LHCN-M2 (cell line): ENCODE measurements at regions not wholly inside any gene's neighbourhood (a gene's known extent, or its start where the extent isn't known, plus 50 kb on each side); places are given as distances from the start of the nearest gene placed in this dataset.
"Not testable (repeated sequence)": the region's sequence is repeated elsewhere in the genome, so short reads cannot be mapped to it uniquely, and the experiment has no call there.

Experiments
- DNase-seq: peaks from one replicate; pipeline ENCODE4 v3.0.0-alpha.2; 2012; ENCODE audit warnings: low read depth

DNA sequence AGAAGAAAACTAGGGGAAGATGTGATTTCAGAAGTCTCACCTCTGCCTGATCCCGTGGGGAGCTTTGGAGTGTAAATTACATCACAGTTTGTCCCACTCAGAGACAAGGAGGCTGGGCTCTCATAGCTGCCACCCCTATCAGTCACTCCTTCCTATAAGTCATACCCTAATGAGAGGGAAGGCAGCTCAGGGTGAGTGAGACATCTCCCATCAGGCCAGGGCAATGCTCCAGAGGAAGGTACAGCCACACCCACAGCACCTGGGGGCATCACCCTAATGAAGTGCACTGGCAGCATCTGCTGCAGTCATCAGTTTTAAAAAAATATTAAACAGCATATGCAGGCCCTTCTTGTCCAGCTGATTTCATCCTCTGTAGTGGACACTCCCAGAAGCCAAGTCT lies 223.1 kb upstream of the NBPF12 start:
- not testable (repeated sequence) for DNase-seq

DNA sequence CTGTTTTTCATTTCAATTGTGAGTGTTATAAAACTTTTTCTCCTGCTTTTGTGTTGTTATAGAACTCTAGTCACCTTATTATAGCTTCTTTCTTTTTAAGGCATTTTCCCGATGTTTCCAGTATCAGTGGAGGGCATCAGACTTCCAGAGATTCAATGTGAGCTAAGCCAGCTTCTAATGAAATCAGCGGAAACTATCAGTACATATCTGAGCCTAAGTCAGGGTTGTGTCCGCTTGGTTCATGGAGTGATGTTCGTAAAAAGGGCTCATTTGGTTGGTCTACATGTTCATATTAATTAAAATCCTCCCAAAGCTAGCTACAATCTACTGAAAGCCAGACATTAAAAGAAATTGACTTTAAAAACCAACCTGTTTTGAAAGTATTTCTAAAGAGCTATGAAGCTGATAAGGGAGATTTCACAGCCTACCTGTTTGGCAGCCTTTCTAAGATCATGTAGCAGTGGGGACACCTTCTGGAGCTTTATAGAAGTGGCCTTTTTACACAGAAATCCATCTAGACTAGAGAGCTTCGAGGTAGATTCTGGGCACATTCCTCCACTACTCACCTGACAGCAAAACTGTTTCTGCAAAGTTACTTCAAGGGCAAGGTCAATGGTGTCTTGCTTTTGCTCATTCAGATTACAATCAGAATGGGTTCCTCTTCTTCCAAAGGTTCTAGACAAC lies 227.1 kb upstream of the NBPF12 start:
- DNase-seq = peak; percentile 2

DNA sequence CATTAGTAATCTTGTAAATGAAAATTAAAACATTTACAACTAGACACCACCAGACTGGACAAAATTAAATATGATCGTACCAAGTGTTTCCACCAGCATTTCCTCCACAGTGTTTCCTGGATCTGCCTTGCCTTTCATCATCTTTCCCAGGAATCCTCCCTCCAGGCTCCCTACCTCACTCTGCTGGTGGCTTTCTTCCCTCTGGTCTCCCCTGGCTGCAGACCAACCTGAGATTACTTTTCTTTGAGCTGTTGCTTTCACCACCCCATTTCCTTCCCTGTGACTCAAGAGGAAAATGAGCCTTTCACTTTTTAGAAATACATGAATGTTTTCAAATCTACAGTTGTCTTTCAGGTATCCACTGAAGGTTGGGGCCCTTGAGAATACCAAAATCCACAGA lies 228.8 kb upstream of the NBPF12 start:
- not testable (repeated sequence) for DNase-seq

DNA sequence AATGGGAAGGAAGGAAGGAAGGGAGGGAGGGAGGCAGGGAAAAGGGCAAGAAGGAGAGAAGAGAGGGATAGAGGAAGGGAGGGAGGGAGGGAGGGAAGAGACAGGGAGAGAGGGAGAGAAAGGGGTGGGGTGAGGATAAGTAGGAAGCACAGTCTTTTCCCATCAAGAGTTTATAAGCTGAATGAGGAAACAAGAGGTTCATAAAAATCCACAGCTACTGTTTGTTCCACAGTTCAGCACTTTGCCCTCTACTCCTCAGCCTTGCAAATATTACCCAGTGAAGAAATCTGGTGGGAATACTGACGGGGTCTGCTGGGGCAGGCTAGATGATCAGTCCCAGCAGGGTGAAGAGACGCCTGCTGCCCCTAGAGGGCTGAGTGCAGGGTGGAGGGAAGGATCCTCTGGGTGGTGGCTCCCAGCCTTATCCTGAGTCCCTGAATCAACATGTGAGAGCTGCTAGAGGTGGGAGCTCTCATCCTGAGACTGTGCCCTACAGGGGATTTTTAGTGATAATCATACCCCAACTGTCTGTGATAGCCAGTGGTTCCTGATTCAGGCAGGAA lies 233.9 kb upstream of the NBPF12 start:
- DNase-seq = not testable (repeated sequence)

DNA sequence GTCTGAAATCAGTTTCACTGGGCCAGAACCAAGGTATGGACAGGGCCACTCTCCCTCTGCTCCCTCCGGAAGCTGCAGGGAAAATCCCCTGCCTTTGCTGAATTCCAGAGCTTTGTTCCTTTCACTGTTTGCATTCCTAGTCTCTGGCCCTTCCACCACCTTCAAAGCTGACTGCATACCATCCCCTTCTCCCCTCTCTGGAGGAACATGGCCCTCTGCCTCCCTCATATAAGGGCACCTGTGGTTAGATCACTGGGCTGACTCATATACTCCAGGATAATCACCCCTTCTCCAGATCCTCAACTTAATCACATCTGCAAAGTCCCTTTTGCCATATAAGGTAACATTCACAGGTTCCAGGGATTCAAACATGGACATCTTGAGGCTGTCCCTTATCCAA lies 236.8 kb upstream of the NBPF12 start:
- not testable (repeated sequence) for DNase-seq

GRCh38 chr1:146695388-146695787 lies 242.7 kb upstream of the NBPF12 start:
- DNase-seq = not testable (repeated sequence)

DNA sequence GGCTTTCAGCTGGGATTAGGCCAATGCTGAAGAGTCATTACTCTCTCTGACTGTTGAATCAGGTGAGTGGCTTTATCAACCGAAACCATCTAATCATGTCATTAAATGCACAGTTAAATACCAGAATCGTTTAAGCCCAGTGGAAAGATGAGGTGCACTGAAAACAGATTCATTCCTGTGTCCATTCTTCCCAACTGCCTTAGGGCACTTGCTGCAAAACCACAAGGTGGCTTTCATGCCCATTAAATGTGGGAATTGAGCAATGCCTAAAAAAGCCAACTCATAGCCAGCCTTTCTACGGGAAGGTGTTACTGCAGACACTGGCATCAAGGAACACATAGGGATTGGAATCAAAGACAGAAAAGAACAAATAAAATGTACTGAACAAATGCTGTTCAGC lies 246.3 kb upstream of the NBPF12 start:
- DNase-seq = not testable (repeated sequence)

DNA sequence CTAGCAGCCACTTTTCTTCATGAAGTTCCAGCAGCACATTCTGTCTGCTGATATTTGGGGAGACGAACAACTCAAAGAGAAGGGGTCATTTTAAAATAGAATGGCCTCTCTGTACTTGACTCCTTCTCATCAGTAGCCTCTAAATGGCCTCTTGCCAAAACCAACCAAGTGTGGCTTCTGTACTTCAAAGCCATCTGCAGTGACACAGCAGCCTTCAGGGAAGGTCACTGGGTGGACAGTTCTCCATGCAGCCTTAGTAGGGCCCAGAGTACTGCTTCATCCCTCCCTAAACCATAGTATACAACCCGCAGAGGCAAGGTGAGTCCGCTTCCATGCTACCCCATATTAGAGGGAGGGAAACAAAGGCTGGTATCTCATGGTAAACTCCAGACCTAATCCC lies 249.2 kb upstream of the NBPF12 start:
- DNase-seq = not testable (repeated sequence)

DNA sequence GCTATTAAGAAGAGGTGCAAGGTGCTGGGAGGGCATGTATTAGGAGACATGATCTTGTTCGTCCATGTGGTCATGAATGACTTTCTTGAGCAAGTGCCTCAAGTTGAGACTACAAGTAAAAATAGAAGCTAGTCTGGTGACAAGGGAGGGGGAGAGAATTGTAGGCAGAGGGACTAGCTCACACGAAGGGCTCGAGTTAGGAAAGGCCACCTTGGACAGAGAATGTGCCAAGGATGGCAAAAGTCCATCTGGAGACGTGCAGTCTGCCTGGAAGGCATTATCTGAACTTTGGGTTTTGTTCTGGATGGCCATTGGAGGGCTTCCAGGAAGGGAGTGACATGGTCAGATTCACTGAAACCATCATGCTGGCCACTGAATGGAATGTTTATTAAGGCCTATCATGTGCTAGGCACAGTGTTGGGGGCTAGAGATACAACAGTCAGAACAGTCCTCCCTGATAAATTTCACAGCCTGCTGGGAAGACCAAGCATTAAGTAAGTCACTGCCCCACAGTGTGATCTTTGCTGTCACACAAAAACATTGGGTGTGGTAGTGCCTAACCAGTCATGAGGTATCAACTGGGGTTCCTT lies 251.3 kb upstream of the NBPF12 start:
- DNase-seq = not testable (repeated sequence)

DNA sequence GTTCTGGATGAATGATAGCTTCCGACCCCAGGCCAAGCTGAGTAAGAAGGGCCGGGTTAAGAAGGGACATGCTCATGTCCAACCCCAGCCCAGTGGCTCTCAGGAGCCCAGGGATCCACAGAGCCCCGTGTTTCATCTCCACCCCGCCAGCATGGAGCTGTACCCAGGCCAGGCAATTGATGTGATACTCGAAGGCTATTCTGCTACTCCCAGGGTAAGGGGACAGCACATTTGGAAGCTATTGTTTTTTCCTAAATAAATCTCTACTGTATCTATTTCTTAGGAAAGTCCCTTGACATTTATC lies 255.0 kb upstream of the NBPF12 start:
- not testable (repeated sequence) for DNase-seq

- DNase-seq = not testable (repeated sequence)
These were observed 255.6 kb upstream of the NBPF12 start for GRCh38 chr1:146682227-146683125.

GRCh38 chr1:146673729-146674299 lies 264.3 kb upstream of the NBPF12 start:
- not testable (repeated sequence) for DNase-seq

- not testable (repeated sequence) for DNase-seq
These were observed 265.5 kb upstream of the NBPF12 start for GRCh38 chr1:146672608-146673007.

DNA sequence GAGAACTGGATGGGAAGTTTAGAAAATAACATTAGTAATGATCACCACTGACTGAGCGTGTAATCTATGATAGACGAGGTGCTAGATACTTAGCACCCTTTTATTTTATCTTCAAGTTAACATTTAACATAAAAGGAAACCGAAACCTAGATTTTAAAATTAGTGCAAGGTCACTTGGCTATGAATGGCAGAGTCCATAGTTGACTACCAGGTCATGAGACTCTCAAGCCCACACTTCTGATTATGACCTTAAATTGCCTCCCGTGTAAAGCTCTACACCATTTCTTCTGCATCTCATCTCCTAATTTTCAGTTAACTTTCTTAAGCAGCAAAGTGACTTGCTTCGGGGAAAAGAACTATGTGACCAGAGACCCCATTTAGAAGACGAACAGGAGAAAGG lies 266.5 kb upstream of the NBPF12 start:
- DNase-seq = not testable (repeated sequence)

DNA sequence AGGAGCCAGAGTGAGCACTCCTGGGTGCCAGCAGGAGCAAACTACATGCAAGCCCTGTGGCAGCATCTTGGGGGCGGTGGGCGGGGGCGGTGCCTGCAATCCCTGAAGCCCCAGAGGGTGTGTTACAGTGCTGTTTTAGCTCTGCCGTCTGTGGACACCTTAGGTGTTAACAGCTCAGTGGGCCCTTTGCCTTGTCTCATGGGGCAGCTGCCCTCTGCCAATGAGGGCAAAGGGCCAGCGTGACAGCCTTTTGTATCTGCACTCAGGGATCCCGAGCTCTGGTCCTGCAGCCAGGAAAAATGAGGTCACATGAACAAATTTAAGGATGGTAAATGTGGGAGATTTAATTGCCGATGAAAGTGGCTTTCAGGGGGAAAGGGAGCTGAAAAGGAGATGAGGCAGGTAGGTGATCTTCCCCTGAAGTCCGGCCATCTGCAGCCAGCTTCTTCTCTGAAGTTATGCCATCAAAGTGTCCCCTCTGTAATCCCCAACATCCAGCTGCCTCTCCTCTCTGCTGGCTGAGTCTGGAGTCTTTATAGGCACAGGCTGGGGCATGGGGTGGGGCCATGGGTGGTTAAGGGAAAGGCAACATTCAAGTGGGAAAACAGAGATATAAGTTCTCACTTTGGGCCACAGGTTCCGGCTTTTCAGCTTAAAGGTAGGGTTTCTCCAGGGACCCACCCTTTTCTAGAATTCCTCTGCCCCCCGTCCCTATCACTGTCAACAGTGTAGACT lies 267.1 kb upstream of the NBPF12 start:
- not testable (repeated sequence) for DNase-seq

DNA sequence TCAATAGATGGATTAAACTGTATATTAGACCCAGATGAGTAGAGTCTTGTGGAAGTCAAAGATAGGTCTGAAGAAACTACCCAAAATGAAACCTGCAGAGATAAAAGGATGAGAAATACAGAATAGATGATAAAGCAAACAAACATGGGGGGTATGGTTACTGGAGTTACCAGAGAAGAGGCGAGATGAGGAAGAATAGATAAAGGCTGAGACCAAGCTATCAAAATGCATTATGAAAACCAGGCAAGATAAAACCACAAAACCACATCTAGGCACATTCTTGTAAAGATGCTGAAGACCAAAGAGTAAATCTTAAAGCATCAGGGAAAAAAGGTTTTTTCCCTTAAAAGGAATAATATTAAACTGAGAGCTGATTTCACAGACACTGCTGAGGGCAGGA lies 271.8 kb upstream of the NBPF12 start:
- DNase-seq = not testable (repeated sequence)

GRCh38 chr1:146660242-146660641 lies 277.9 kb upstream of the NBPF12 start:
- DNase-seq = peak; percentile 8

- DNase-seq = not testable (repeated sequence)
These were observed 281.6 kb upstream of the NBPF12 start for GRCh38 chr1:146656356-146657060.

GRCh38 chr1:146654763-146655162 lies 283.4 kb upstream of the NBPF12 start:
- not testable (repeated sequence) for DNase-seq

- DNase-seq = not testable (repeated sequence)
These were observed 292.0 kb upstream of the NBPF12 start for GRCh38 chr1:146645978-146646604.
